ENCODE measurements at regions not wholly inside any gene's neighbourhood (a gene's known extent, or its start where the extent isn't known, plus 50 kb on each side); places are given as distances from the start of the nearest gene placed in this dataset.
"Not testable (repeated sequence)": the region's sequence is repeated elsewhere in the genome, so short reads cannot be mapped to it uniquely, and the experiment has no call there.

DNA sequence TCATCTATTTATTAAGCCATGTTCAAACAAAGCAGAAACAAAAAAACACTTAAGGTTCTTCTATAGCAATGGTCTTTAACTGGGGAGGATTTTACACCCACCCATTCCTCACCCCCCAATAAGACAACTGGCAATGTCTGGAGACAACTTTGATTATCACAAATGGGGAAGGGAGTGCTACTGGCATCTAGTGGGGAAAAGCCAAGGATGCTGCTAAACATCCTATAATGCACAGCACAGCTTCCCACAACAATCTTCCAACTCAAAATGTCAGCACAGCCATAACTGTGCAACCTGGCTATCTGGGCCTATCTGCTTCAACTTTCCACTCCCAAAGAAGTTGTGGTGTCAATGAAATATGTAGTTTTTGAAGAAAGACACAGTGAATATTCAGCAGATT lies 1044.4 kb downstream of the CDH8 start:
- TF ChIP-seq, protein P1, sequence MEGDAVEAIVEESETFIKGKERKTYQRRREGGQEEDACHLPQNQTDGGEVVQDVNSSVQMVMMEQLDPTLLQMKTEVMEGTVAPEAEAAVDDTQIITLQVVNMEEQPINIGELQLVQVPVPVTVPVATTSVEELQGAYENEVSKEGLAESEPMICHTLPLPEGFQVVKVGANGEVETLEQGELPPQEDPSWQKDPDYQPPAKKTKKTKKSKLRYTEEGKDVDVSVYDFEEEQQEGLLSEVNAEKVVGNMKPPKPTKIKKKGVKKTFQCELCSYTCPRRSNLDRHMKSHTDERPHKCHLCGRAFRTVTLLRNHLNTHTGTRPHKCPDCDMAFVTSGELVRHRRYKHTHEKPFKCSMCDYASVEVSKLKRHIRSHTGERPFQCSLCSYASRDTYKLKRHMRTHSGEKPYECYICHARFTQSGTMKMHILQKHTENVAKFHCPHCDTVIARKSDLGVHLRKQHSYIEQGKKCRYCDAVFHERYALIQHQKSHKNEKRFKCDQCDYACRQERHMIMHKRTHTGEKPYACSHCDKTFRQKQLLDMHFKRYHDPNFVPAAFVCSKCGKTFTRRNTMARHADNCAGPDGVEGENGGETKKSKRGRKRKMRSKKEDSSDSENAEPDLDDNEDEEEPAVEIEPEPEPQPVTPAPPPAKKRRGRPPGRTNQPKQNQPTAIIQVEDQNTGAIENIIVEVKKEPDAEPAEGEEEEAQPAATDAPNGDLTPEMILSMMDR (IDR thresholded peaks at IDR 0.05; ENCODE audit: low read depth, low read length): no peak
- Histone ChIP-seq H3K27me3 (no peaks in the 10 kb centered on the region), H3K27ac (no peak overlapping the region), H3K4me3 (no peak overlapping the region), H3K9me3 (ENCODE audit: low read depth) (no peaks in the 10 kb centered on the region), H3K4me1 (ENCODE audit: low read depth) (no peaks in the 10 kb centered on the region), H3K36me3 (no peaks in the 10 kb centered on the region)
- no peak for DNase-seq (ENCODE audit: low read depth in 1 of 2, low spot score in 1 of 2)

DNA sequence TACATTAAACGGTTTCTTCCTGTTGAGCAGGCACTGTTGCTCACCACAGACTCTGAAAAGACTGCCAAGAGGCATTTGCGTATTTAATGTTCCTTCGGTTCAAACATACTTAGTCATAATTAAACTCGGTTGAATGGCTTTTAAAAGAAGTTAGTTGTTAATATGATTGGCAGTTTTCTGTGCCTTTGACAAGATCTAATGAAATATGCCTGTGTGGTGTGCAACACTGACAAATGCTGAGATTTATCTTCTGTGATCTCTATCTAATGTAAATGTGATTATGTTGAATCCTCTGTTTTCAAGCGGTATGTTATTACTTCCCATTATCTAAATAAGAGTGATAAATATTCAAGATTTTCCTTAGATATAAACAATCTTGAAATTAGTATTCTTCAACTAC lies 1046.6 kb downstream of the CDH8 start:
- Histone ChIP-seq H3K4me3 (no peak overlapping the region), H3K27ac (no peak overlapping the region), H3K9me3 (ENCODE audit: low read depth) (no peaks in the 10 kb centered on the region), H3K36me3 (no peaks in the 10 kb centered on the region), H3K4me1 (ENCODE audit: low read depth) (no peaks in the 10 kb centered on the region), H3K27me3 (no peaks in the 10 kb centered on the region)
- TF ChIP-seq, protein P1 (IDR thresholded peaks at IDR 0.05; ENCODE audit: low read depth, low read length): no peak
- DNase-seq (ENCODE audit: low read depth in 1 of 2, low spot score in 1 of 2): no peak

DNA sequence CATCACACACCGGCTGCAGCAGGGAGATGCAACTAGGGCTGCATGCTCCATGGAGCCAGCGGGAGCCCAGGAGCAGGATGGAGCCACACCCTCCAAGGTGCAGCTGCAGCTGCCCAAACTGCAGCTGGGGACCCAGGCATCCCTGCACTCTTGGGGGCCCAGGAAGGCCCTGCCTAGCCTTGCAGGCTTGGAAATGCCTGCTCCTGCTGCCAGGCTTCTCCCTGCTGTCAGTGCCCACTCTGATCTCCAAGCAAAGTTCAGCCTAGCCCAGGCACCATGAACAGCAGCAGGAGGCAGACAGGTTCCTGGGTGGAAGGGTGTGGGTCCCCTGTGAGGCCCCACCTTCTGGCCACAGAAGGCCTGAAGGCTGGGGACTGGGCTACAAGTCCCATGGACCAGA lies 1057.1 kb downstream of the CDH8 start:
- TF ChIP-seq, protein P1 (IDR thresholded peaks at IDR 0.05; ENCODE audit: low read depth, low read length): no peak
- H3K4me3 ChIP-seq: no peak overlapping the region
- H3K36me3 ChIP-seq: no peaks in the 10 kb centered on the region
- no peaks in the 10 kb centered on the region for H3K9me3 ChIP-seq (ENCODE audit: low read depth)
- H3K27me3 ChIP-seq: no peaks in the 10 kb centered on the region
- DNase-seq (ENCODE audit: low read depth in 1 of 2, low spot score in 1 of 2): no peak
- no peak overlapping the region for H3K27ac ChIP-seq
- no peaks in the 10 kb centered on the region for H3K4me1 ChIP-seq (ENCODE audit: low read depth)

DNA sequence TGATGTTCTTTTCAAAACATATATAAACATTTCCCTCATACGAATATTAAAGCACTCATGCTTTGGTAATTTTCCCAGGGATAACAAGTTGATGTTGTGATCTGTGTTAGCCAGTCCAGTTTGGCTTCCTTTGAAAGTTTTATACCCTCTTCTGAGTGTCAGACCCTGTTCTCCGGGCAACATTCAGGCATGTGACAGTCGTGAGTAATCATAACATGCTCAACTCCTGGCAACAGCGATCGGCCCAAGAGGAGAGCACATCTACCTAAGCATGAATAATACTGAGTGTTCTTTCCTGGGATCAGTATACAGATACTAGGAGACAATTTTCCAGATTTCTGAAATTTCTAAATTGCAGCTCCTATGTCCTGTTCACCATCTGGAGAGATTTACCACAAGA lies 1086.4 kb downstream of the CDH8 start:
- Histone ChIP-seq H3K27ac (no peak overlapping the region), H3K36me3 (no peaks in the 10 kb centered on the region), H3K4me3 (no peak overlapping the region), H3K4me1 (ENCODE audit: low read depth) (no peaks in the 10 kb centered on the region), H3K9me3 (ENCODE audit: low read depth) (no peaks in the 10 kb centered on the region), H3K27me3 (no peaks in the 10 kb centered on the region)
- TF ChIP-seq, protein P1 (IDR thresholded peaks at IDR 0.05; ENCODE audit: low read depth, low read length): no peak
- DNase-seq (ENCODE audit: low read depth in 1 of 2, low spot score in 1 of 2): no peak

DNA sequence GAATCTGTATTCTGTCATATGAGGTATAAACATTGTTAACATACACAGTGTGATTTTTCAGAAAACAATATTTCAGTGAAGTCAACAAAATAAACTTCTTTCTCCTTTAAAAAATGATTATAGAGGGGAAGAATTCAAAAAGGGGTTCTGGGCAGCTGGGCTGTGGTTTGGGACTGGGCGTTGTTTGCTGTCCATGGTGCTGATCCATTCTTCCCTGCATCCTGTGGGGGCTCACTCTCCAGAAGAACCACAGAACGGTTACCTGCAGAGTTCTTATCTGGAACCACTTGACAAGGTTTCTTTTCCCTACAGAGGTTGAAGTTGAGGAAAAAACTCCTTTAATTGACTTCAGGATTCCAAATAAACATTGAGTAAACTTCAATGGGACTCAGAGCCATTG lies 1091.0 kb downstream of the CDH8 start:
- H3K4me3 ChIP-seq: no peak overlapping the region
- H3K4me1 ChIP-seq (ENCODE audit: low read depth): no peaks in the 10 kb centered on the region
- H3K9me3 ChIP-seq (ENCODE audit: low read depth): no peaks in the 10 kb centered on the region
- peak in 1 of 2 donors; percentile 81 for DNase-seq (ENCODE audit: low read depth in 1 of 2, low spot score in 1 of 2)
- H3K27me3 ChIP-seq: no peaks in the 10 kb centered on the region
- no peak overlapping the region for H3K27ac ChIP-seq
- TF ChIP-seq, protein P1 (IDR thresholded peaks at IDR 0.05; ENCODE audit: low read depth, low read length): no peak
- H3K36me3 ChIP-seq: no peaks in the 10 kb centered on the region

DNA sequence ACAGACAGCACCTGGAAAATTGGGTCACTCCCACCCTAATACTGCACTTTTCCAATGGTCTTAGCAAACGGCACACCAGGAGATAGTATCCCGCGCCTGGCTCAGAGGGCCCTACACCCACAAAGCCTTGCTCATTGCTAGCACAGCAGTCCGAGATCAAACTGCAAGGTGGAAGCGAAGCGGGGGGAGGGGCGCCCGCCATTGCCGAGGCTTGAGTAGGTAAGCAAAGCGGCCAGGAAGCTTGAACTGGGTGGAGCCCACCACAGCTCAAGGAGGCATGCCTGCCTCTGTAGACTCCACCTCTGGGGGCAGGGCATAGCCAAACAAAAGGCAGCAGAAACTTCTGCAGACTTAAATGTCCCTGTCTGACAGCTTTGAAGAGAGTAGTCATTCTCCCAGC lies 1100.0 kb downstream of the CDH8 start:
- not testable (repeated sequence) for H3K9me3 ChIP-seq (ENCODE audit: low read depth); DNase-seq (ENCODE audit: low read depth in 1 of 2, low spot score in 1 of 2); H3K36me3 ChIP-seq

More for the DNA sequence above, 1100.0 kb downstream of the CDH8 start:
- H3K4me3 ChIP-seq; H3K27me3 ChIP-seq; H3K4me1 ChIP-seq (ENCODE audit: low read depth); H3K27ac ChIP-seq: not testable (repeated sequence)

All from cardiac muscle cell (in vitro differentiated cells and primary cell).